ENCODE measurements at regions not wholly inside any gene's neighbourhood (a gene's known extent, or its start where the extent isn't known, plus 50 kb on each side); places are given as distances from the start of the nearest gene placed in this dataset.

- Mint-ChIP-seq H3K27ac (ENCODE audit: unreplicated experiment) (no peak overlapping the region), H3K27me3 (ENCODE audit: low read depth, unreplicated experiment) (no peaks in the 10 kb centered on the region), H3K36me3 (ENCODE audit: low read depth, unreplicated experiment) (no peaks in the 10 kb centered on the region), H3K4me1 (ENCODE audit: low read depth, unreplicated experiment) (peaks cover 6% of the 10 kb centered on the region), H3K9me3 (ENCODE audit: unreplicated experiment) (no peaks in the 10 kb centered on the region), H3K4me3 (ENCODE audit: unreplicated experiment) (no peak overlapping the region)
- H3K4me2 ChIP-seq (ENCODE audit: low read length) = no peak overlapping the region
- no peaks in the 10 kb centered on the region for H3K4me1 ChIP-seq (ENCODE audit: insufficient read depth, low read length)
- H4K20me1 ChIP-seq (ENCODE audit: insufficient read depth, low read length) = no peaks in the 10 kb centered on the region
- H2AFZ ChIP-seq (ENCODE audit: low read depth, low read length) = no peak overlapping the region
- no peak overlapping the region for H3K4me3 ChIP-seq (ENCODE audit: insufficient read depth, low read depth, low read length)
- DNase-seq (ENCODE audit: low read depth) (no peak), FAIRE-seq (no peak)
- no peak for TF ChIP-seq EZH2 (IDR thresholded peaks at IDR 0.05; ENCODE audit: insufficient read depth, low read length)
- TF ChIP-seq CTCF (IDR thresholded peaks at IDR 0.05; ENCODE audit: insufficient read depth, low read depth, low read length) = no peak
- H3K9me3 ChIP-seq (ENCODE audit: insufficient read depth, low read depth, low read length) = no peaks in the 10 kb centered on the region
- H3K27ac ChIP-seq (ENCODE audit: low read depth, low read length) = no peak overlapping the region
- H3K36me3 ChIP-seq (ENCODE audit: insufficient read depth, low read length) = no peaks in the 10 kb centered on the region
- no peaks in the 10 kb centered on the region for H3K79me2 ChIP-seq (ENCODE audit: insufficient read depth, low read length)
- no peak overlapping the region for H3K9ac ChIP-seq (ENCODE audit: low read length)
- H3K27me3 ChIP-seq (ENCODE audit: insufficient read depth, low read length) = no peaks in the 10 kb centered on the region
These were observed 269.5 kb downstream of the HS3ST3A1 start for GRCh38 chr17:13332207-13332606.

- H3K9me3 Mint-ChIP-seq (ENCODE audit: unreplicated experiment) = no peaks in the 10 kb centered on the region
- no peak overlapping the region for H3K27ac Mint-ChIP-seq (ENCODE audit: unreplicated experiment)
- TF ChIP-seq EZH2 (IDR thresholded peaks at IDR 0.05; ENCODE audit: insufficient read depth, low read length) = no peak
- no peak for TF ChIP-seq CTCF (IDR thresholded peaks at IDR 0.05; ENCODE audit: insufficient read depth, low read depth, low read length)
These were observed 272.3 kb downstream of the HS3ST3A1 start for GRCh38 chr17:13329421-13329820.

GRCh38 chr17:13323990-13324389 is 277.7 kb downstream of the HS3ST3A1 start:
- no peak overlapping the region for H2AFZ ChIP-seq (ENCODE audit: low read depth, low read length)
- no peak for FAIRE-seq

More at GRCh38 chr17:13329421-13329820, 272.3 kb downstream of the HS3ST3A1 start:
- DNase-seq (ENCODE audit: low read depth) (no peak), FAIRE-seq (no peak)
- Histone ChIP-seq H3K4me2 (ENCODE audit: low read length) (no peak overlapping the region), H4K20me1 (ENCODE audit: insufficient read depth, low read length) (no peaks in the 10 kb centered on the region), H3K4me3 (ENCODE audit: insufficient read depth, low read depth, low read length) (no peak overlapping the region), H3K27ac (ENCODE audit: low read depth, low read length) (no peak overlapping the region), H3K79me2 (ENCODE audit: insufficient read depth, low read length) (no peaks in the 10 kb centered on the region), H2AFZ (ENCODE audit: low read depth, low read length) (no peak overlapping the region), H3K36me3 (ENCODE audit: insufficient read depth, low read length) (no peaks in the 10 kb centered on the region), H3K9ac (ENCODE audit: low read length) (no peak overlapping the region), H3K9me3 (ENCODE audit: insufficient read depth, low read depth, low read length) (no peaks in the 10 kb centered on the region), H3K27me3 (ENCODE audit: insufficient read depth, low read length) (no peaks in the 10 kb centered on the region), H3K4me1 (ENCODE audit: insufficient read depth, low read length) (no peaks in the 10 kb centered on the region)
- no peaks in the 10 kb centered on the region for H3K4me1 Mint-ChIP-seq (ENCODE audit: low read depth, unreplicated experiment)
- no peak overlapping the region for H3K4me3 Mint-ChIP-seq (ENCODE audit: unreplicated experiment)
- no peaks in the 10 kb centered on the region for H3K36me3 Mint-ChIP-seq (ENCODE audit: low read depth, unreplicated experiment)
- H3K27me3 Mint-ChIP-seq (ENCODE audit: low read depth, unreplicated experiment) = no peaks in the 10 kb centered on the region

More at GRCh38 chr17:13323990-13324389, 277.7 kb downstream of the HS3ST3A1 start:
- Histone ChIP-seq H3K9ac (ENCODE audit: low read length) (no peak overlapping the region), H3K27me3 (ENCODE audit: insufficient read depth, low read length) (no peaks in the 10 kb centered on the region), H3K4me1 (ENCODE audit: insufficient read depth, low read length) (no peaks in the 10 kb centered on the region), H4K20me1 (ENCODE audit: insufficient read depth, low read length) (no peaks in the 10 kb centered on the region), H3K4me3 (ENCODE audit: insufficient read depth, low read depth, low read length) (no peak overlapping the region), H3K27ac (ENCODE audit: low read depth, low read length) (no peak overlapping the region), H3K36me3 (ENCODE audit: insufficient read depth, low read length) (no peaks in the 10 kb centered on the region), H3K79me2 (ENCODE audit: insufficient read depth, low read length) (no peaks in the 10 kb centered on the region), H3K4me2 (ENCODE audit: low read length) (no peak overlapping the region), H3K9me3 (ENCODE audit: insufficient read depth, low read depth, low read length) (no peaks in the 10 kb centered on the region)
- no peaks in the 10 kb centered on the region for H3K27me3 Mint-ChIP-seq (ENCODE audit: low read depth, unreplicated experiment)
- no peaks in the 10 kb centered on the region for H3K36me3 Mint-ChIP-seq (ENCODE audit: low read depth, unreplicated experiment)
- DNase-seq (ENCODE audit: low read depth) = peak; percentile 61
- no peak overlapping the region for H3K27ac Mint-ChIP-seq (ENCODE audit: unreplicated experiment)
- no peaks in the 10 kb centered on the region for H3K4me1 Mint-ChIP-seq (ENCODE audit: low read depth, unreplicated experiment)
- H3K9me3 Mint-ChIP-seq (ENCODE audit: unreplicated experiment) = no peaks in the 10 kb centered on the region
- TF ChIP-seq EZH2 (IDR thresholded peaks at IDR 0.05; ENCODE audit: insufficient read depth, low read length) (no peak), CTCF (IDR thresholded peaks at IDR 0.05; ENCODE audit: insufficient read depth, low read depth, low read length) (no peak)
- no peak overlapping the region for H3K4me3 Mint-ChIP-seq (ENCODE audit: unreplicated experiment)

All from astrocyte (in vitro differentiated cells and primary cell).